ENCODE measurements at regions not wholly inside any gene's neighbourhood (a gene's known extent, or its start where the extent isn't known, plus 50 kb on each side); places are given as distances from the start of the nearest gene placed in this dataset.

DNA sequence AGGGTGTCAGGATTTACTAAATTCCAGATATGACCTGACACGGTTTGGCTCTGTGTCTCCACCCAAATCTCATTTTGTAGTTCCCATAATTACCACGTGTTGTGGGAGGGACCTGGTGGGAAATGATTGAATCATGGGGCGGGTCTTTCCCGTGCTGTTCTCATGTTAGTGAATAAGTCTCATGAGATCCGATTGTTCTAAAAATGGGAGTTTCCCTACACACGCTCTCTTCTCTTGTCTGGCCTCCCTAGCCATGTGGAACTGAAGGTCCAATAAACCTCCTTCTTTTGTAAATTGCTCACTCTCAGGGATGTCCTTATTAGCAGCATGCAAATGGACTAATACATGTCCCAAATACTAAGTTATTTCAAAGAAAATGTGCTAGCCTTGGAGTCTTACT is 121.1 kb downstream of the CENPW start:
- no peaks in the 10 kb centered on the region for H3K9me2 ChIP-seq (ENCODE audit: insufficient read depth, low read length)
- no peaks in the 10 kb centered on the region for H3K36me3 ChIP-seq (ENCODE audit: insufficient read depth, low read length)
- H2AFZ ChIP-seq (ENCODE audit: low read length) = no peak overlapping the region
- no peak overlapping the region for H3K4me2 ChIP-seq (ENCODE audit: low read length)
- no peak overlapping the region for H3K4me3 ChIP-seq (ENCODE audit: low read depth, low read length, poor library complexity, severe bottlenecking)
- CTCF ChIA-PET (ENCODE audit: unreplicated experiment) = no interaction called here
- no peak for DNase-seq (ENCODE audit: low spot score)
- no TSS peak for BruUV-seq (replicated peaks)
- intact Hi-C loops (cut with micrococcal nuclease; ENCODE audit: unreplicated experiment) = no loop called here
- no peaks in the 10 kb centered on the region for H4K20me1 ChIP-seq (ENCODE audit: insufficient read depth, low read length)
- POLR2A ChIA-PET = interaction anchor here (0.6 kb wide), 1 partner anchor 30 kb away, joined by 6 read pairs; no protein-coding TSS in a partner anchor
- H3K79me2 ChIP-seq (ENCODE audit: insufficient read depth, low read depth, low read length) = no peaks in the 10 kb centered on the region
- no peaks in the 10 kb centered on the region for H3K9me3 ChIP-seq (ENCODE audit: low read length)
- TF ChIP-seq, protein P1, sequence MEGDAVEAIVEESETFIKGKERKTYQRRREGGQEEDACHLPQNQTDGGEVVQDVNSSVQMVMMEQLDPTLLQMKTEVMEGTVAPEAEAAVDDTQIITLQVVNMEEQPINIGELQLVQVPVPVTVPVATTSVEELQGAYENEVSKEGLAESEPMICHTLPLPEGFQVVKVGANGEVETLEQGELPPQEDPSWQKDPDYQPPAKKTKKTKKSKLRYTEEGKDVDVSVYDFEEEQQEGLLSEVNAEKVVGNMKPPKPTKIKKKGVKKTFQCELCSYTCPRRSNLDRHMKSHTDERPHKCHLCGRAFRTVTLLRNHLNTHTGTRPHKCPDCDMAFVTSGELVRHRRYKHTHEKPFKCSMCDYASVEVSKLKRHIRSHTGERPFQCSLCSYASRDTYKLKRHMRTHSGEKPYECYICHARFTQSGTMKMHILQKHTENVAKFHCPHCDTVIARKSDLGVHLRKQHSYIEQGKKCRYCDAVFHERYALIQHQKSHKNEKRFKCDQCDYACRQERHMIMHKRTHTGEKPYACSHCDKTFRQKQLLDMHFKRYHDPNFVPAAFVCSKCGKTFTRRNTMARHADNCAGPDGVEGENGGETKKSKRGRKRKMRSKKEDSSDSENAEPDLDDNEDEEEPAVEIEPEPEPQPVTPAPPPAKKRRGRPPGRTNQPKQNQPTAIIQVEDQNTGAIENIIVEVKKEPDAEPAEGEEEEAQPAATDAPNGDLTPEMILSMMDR (conservative IDR thresholded peaks at IDR 0.05; ENCODE audit: low read length) = no peak
- no peak for TF ChIP-seq EZH2phosphoT487 (IDR thresholded peaks at IDR 0.05; ENCODE audit: borderline replicate concordance, low read depth, low read length)
- H3K27ac ChIP-seq (ENCODE audit: low read depth, low read length, poor library complexity, severe bottlenecking) = no peak overlapping the region
- no peaks in the 10 kb centered on the region for H3K4me1 ChIP-seq (ENCODE audit: insufficient read depth, low read length, poor library complexity, severe bottlenecking)

GRCh38 chr6:126464245-126464644 is 124.3 kb downstream of the CENPW start:
- CTCF ChIA-PET (ENCODE audit: unreplicated experiment) = no interaction called here
- H2AFZ ChIP-seq (ENCODE audit: low read length) = no peak overlapping the region
- H3K36me3 ChIP-seq (ENCODE audit: insufficient read depth, low read length) = no peaks in the 10 kb centered on the region
- DNase-seq (ENCODE audit: low spot score) = no peak
- BruUV-seq (replicated peaks) = no TSS peak
- H3K9me2 ChIP-seq (ENCODE audit: insufficient read depth, low read length) = no peaks in the 10 kb centered on the region
- no peak overlapping the region for H3K27ac ChIP-seq (ENCODE audit: low read depth, low read length, poor library complexity, severe bottlenecking)
- no peaks in the 10 kb centered on the region for H3K79me2 ChIP-seq (ENCODE audit: insufficient read depth, low read depth, low read length)
- intact Hi-C loops (cut with micrococcal nuclease; ENCODE audit: unreplicated experiment) = no loop called here
- no peak overlapping the region for H3K4me2 ChIP-seq (ENCODE audit: low read length)
- no peaks in the 10 kb centered on the region for H3K9me3 ChIP-seq (ENCODE audit: low read length)
- POLR2A ChIA-PET = no interaction called here
- H4K20me1 ChIP-seq (ENCODE audit: insufficient read depth, low read length) = no peaks in the 10 kb centered on the region
- no peaks in the 10 kb centered on the region for H3K4me1 ChIP-seq (ENCODE audit: insufficient read depth, low read length, poor library complexity, severe bottlenecking)
- TF ChIP-seq EZH2phosphoT487 (IDR thresholded peaks at IDR 0.05; ENCODE audit: borderline replicate concordance, low read depth, low read length) = no peak
- TF ChIP-seq, protein P1 (conservative IDR thresholded peaks at IDR 0.05; ENCODE audit: low read length) = no peak
- no peak overlapping the region for H3K4me3 ChIP-seq (ENCODE audit: low read depth, low read length, poor library complexity, severe bottlenecking)

DNA sequence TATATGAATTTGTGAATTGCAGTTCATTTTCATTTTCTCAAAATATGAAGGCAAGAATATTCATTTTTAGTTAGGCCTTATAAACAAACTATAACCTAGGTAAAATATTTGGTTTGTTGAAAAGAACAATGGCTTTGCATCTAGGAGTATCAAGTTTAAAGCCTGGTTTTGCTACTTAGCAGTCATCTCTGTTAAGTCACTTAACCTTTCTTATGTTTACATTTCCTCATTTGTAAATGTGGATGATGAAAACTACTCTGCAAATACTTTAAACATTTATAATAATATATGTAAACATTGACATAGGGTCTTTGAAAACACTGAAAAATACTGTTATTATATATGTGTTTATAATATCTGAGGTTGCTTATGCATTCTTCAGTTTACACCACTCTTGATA is 135.5 kb downstream of the CENPW start:
- H2AFZ ChIP-seq (ENCODE audit: low read length) = no peak overlapping the region
- H4K20me1 ChIP-seq (ENCODE audit: insufficient read depth, low read length) = no peaks in the 10 kb centered on the region
- H3K4me3 ChIP-seq (ENCODE audit: low read depth, low read length, poor library complexity, severe bottlenecking) = no peak overlapping the region
- intact Hi-C loops (cut with micrococcal nuclease; ENCODE audit: unreplicated experiment) = no loop called here
- ChIA-PET CTCF (ENCODE audit: unreplicated experiment) (no interaction called here), POLR2A (no interaction called here)
- TF ChIP-seq, protein P1 (conservative IDR thresholded peaks at IDR 0.05; ENCODE audit: low read length) = no peak
- TF ChIP-seq EZH2phosphoT487 (IDR thresholded peaks at IDR 0.05; ENCODE audit: borderline replicate concordance, low read depth, low read length) = no peak
- H3K79me2 ChIP-seq (ENCODE audit: insufficient read depth, low read depth, low read length) = no peaks in the 10 kb centered on the region
- no TSS peak for BruUV-seq (replicated peaks)
- H3K27ac ChIP-seq (ENCODE audit: low read depth, low read length, poor library complexity, severe bottlenecking) = no peak overlapping the region
- H3K4me2 ChIP-seq (ENCODE audit: low read length) = no peak overlapping the region
- DNase-seq (ENCODE audit: low spot score) = no peak
- no peaks in the 10 kb centered on the region for H3K9me3 ChIP-seq (ENCODE audit: low read length)
- no peaks in the 10 kb centered on the region for H3K36me3 ChIP-seq (ENCODE audit: insufficient read depth, low read length)
- no peaks in the 10 kb centered on the region for H3K9me2 ChIP-seq (ENCODE audit: insufficient read depth, low read length)
- no peaks in the 10 kb centered on the region for H3K4me1 ChIP-seq (ENCODE audit: insufficient read depth, low read length, poor library complexity, severe bottlenecking)
